Iris pigment epithelial cell (primary cell): ENCODE measurements at regions not wholly inside any gene's neighbourhood (a gene's known extent, or its start where the extent isn't known, plus 50 kb on each side); places are given as distances from the start of the nearest gene placed in this dataset.

ENCODE experiments used
- DNase-seq: peaks from one replicate; pipeline ENCODE4 v3.0.0-alpha.2; 2011; ENCODE audit warnings: low read depth

- DNase-seq: peak; percentile 99
These were observed 53.7 kb upstream of the TMX4 start for GRCh38 chr20:8073024-8073832.

GRCh38 chr20:8074931-8075330 lies 55.4 kb upstream of the TMX4 start:
- DNase-seq: peak; percentile 39

- no peak for DNase-seq
These were observed 55.5 kb upstream of the PLCB1 start for GRCh38 chr20:8076306-8077136.

GRCh38 chr20:8077137-8077466 lies 55.0 kb upstream of the PLCB1 start:
- DNase-seq: peak; percentile 61

- no peak for DNase-seq
These were observed 53.5 kb upstream of the PLCB1 start for GRCh38 chr20:8078528-8078914.

GRCh38 chr20:8079976-8080375 lies 52.1 kb upstream of the PLCB1 start:
- no peak for DNase-seq

- DNase-seq: peak; percentile 63
These were observed 50.0 kb upstream of the PLCB1 start for GRCh38 chr20:8082025-8082424.
